GM10266 (cell line): ENCODE measurements at regions not wholly inside any gene's neighbourhood (a gene's known extent, or its start where the extent isn't known, plus 50 kb on each side); places are given as distances from the start of the nearest gene placed in this dataset.

Source experiments
- DNase-seq: peaks from one replicate; pipeline ENCODE4 v3.0.0; 2012; ENCODE audit errors: extremely low spot score
- TF ChIP-seq, protein P1 (sequence below): IDR thresholded peaks from 2 replicates; pipeline ENCODE4 v1.5.1; 2012; ENCODE audit warnings: mild to moderate bottlenecking, low read depth; ENCODE audit not compliant: control insufficient read depth, insufficient read depth; ENCODE audit errors: missing control alignments

- no peak for DNase-seq
- TF ChIP-seq, protein P1, sequence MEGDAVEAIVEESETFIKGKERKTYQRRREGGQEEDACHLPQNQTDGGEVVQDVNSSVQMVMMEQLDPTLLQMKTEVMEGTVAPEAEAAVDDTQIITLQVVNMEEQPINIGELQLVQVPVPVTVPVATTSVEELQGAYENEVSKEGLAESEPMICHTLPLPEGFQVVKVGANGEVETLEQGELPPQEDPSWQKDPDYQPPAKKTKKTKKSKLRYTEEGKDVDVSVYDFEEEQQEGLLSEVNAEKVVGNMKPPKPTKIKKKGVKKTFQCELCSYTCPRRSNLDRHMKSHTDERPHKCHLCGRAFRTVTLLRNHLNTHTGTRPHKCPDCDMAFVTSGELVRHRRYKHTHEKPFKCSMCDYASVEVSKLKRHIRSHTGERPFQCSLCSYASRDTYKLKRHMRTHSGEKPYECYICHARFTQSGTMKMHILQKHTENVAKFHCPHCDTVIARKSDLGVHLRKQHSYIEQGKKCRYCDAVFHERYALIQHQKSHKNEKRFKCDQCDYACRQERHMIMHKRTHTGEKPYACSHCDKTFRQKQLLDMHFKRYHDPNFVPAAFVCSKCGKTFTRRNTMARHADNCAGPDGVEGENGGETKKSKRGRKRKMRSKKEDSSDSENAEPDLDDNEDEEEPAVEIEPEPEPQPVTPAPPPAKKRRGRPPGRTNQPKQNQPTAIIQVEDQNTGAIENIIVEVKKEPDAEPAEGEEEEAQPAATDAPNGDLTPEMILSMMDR, result no peak
Observed at GRCh38 chr18:11261486-11261885, 112.1 kb upstream of the PIEZO2 start.

- DNase-seq, result no peak
- TF ChIP-seq, protein P1, result no peak
Observed at GRCh38 chr18:11260961-11261461, 111.6 kb upstream of the PIEZO2 start.

GRCh38 chr18:11259469-11260150 lies 110.2 kb upstream of the PIEZO2 start:
- no peak for DNase-seq
- TF ChIP-seq, protein P1, result no peak

DNA sequence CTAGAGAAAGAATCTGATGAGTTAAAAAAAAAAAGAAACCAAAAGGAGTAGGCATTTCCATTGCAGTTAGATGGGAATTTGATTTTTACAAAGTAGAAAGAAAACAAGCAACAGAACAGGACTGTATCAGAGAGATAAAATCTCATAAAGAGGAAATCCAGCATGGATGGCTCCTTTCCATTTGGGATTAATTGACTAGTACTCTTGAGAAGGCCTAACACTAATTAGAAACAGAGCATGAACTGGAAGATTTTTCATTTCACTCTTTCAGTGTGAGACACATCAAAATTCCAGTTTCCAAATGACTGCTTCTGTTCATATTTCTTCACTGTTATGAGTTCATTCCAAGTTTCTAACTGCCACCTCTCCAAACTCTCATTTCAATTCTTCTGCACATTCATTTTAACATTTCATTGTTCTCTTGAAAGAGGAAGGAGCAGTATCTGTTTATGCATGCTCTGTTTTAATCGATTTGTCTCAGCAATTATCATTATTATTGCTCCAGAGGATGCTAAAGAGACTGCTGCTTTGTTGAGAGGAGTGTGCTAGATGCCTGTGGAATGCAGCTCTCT lies 108.8 kb upstream of the PIEZO2 start:
- no peak for DNase-seq
- TF ChIP-seq, protein P1, result no peak

DNA sequence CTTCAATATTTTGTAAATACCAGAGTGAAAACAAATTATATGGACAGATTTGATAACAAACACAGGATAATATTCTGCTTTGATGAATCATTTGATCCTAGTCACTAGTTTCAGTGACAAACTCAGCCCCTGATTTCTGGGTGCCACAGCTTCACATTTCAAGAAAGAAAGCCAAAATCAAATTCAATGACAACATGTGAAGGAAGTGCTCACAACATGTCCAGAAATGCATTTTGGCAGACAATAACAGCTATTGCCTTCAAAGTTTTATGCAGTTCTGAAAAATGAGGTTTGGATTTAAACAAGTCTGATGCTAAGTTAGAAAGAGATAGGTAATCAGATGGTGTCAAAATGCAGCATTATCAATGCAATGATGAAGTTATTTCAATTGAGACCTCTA lies 106.9 kb upstream of the PIEZO2 start:
- no peak for DNase-seq
- TF ChIP-seq, protein P1, result no peak

- no peak for DNase-seq
- TF ChIP-seq, protein P1, result no peak
Observed at GRCh38 chr18:11251891-11252270, 102.5 kb upstream of the PIEZO2 start.

DNA sequence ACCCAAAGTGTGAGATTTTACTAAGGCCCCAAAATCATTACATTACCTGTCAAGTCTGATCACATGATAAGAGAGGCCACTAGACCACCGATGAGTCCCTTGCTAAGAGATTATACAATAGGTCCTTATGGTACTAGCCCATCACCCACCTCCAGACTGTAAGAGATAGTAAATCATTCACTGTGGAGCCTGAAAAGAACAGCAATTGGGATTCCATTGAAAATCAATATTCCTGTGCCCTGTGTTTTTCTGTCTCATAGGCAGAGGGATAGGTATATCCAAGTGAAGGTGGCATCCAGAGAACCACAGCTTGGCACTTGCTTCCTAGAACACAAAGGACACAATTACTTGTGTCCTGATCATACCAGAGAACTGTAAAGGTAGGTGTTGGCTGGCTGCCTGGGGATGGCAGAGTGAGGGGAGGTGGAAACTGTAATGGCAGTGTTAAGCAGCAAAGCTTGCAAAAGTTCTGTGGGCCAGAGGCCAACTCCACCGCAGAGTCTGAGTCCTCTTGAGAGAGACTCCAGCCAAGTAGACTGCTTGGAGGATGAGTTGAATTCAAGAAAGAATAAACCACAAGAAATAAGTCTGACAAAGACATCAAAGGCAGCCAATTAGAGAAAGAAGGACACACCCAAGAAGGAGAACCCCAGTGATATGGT lies 102.0 kb upstream of the PIEZO2 start:
- DNase-seq, result no peak
- TF ChIP-seq, protein P1, result no peak
